ENCODE measurements at regions not wholly inside any gene's neighbourhood (a gene's known extent, or its start where the extent isn't known, plus 50 kb on each side); places are given as distances from the start of the nearest gene placed in this dataset.
"Not testable (repeated sequence)": the region's sequence is repeated elsewhere in the genome, so short reads cannot be mapped to it uniquely, and the experiment has no call there.

GRCh38 chr18:1267021-1267420, 362.4 kb downstream of the ADCYAP1 start:
- in situ Hi-C loops (cut with HindIII; ENCODE audit: low sequenced_read_pairs), result no loop called here

- in situ Hi-C loops (cut with HindIII; ENCODE audit: low sequenced_read_pairs), result no loop called here
Measured at GRCh38 chr18:1270081-1270480, 365.4 kb downstream of the ADCYAP1 start.

GRCh38 chr18:1273469-1273868, 368.8 kb downstream of the ADCYAP1 start:
- in situ Hi-C loops (cut with HindIII; ENCODE audit: low sequenced_read_pairs), result no loop called here

GRCh38 chr18:1292167-1292566, 387.5 kb downstream of the ADCYAP1 start:
- in situ Hi-C loops (cut with HindIII; ENCODE audit: low sequenced_read_pairs), result no loop called here

GRCh38 chr18:1294229-1294628, 389.6 kb downstream of the ADCYAP1 start:
- in situ Hi-C loops (cut with HindIII; ENCODE audit: low sequenced_read_pairs), result no loop called here

GRCh38 chr18:1296237-1296636, 391.6 kb downstream of the ADCYAP1 start:
- in situ Hi-C loops (cut with HindIII; ENCODE audit: low sequenced_read_pairs), result no loop called here

- in situ Hi-C loops (cut with HindIII; ENCODE audit: low sequenced_read_pairs), result no loop called here
Measured at GRCh38 chr18:1302861-1303260, 398.2 kb downstream of the ADCYAP1 start.

GRCh38 chr18:1304392-1304992, 399.8 kb downstream of the ADCYAP1 start:
- in situ Hi-C loops (cut with HindIII; ENCODE audit: low sequenced_read_pairs), result no loop called here

GRCh38 chr18:1306641-1307040, 402.0 kb downstream of the ADCYAP1 start:
- in situ Hi-C loops (cut with HindIII; ENCODE audit: low sequenced_read_pairs), result no loop called here

- in situ Hi-C loops (cut with HindIII; ENCODE audit: low sequenced_read_pairs), result no loop called here
Measured at GRCh38 chr18:1308686-1309085, 404.0 kb downstream of the ADCYAP1 start.

- in situ Hi-C loops (cut with HindIII; ENCODE audit: low sequenced_read_pairs), result no loop called here
Measured at GRCh38 chr18:1311376-1311775, 406.7 kb downstream of the ADCYAP1 start.

GRCh38 chr18:1335345-1335744, 430.7 kb downstream of the ADCYAP1 start:
- in situ Hi-C loops (cut with HindIII; ENCODE audit: low sequenced_read_pairs), result not testable (repeated sequence)

- in situ Hi-C loops (cut with HindIII; ENCODE audit: low sequenced_read_pairs), result no loop called here
Measured at GRCh38 chr18:1350931-1351450, 446.3 kb downstream of the ADCYAP1 start.

- in situ Hi-C loops (cut with HindIII; ENCODE audit: low sequenced_read_pairs), result no loop called here
Measured at GRCh38 chr18:1353025-1353424, 448.4 kb downstream of the ADCYAP1 start.

- in situ Hi-C loops (cut with HindIII; ENCODE audit: low sequenced_read_pairs), result no loop called here
Measured at GRCh38 chr18:1357724-1358123, 453.1 kb downstream of the ADCYAP1 start.

- in situ Hi-C loops (cut with HindIII; ENCODE audit: low sequenced_read_pairs), result no loop called here
Measured at GRCh38 chr18:1361936-1362335, 457.3 kb downstream of the ADCYAP1 start.

GRCh38 chr18:1370552-1370951, 465.9 kb downstream of the ADCYAP1 start:
- in situ Hi-C loops (cut with HindIII; ENCODE audit: low sequenced_read_pairs), result no loop called here

- in situ Hi-C loops (cut with HindIII; ENCODE audit: low sequenced_read_pairs), result no loop called here
Measured at GRCh38 chr18:1371724-1372123, 467.1 kb downstream of the ADCYAP1 start.

GRCh38 chr18:1383465-1383864, 478.8 kb downstream of the ADCYAP1 start:
- in situ Hi-C loops (cut with HindIII; ENCODE audit: low sequenced_read_pairs), result no loop called here

GRCh38 chr18:1388468-1388867, 483.8 kb downstream of the ADCYAP1 start:
- in situ Hi-C loops (cut with HindIII; ENCODE audit: low sequenced_read_pairs), result not testable (repeated sequence)

- in situ Hi-C loops (cut with HindIII; ENCODE audit: low sequenced_read_pairs), result no loop called here
Measured at GRCh38 chr18:1392046-1392445, 487.4 kb downstream of the ADCYAP1 start.

- in situ Hi-C loops (cut with HindIII; ENCODE audit: low sequenced_read_pairs), result no loop called here
Measured at GRCh38 chr18:1392865-1393734, 488.4 kb downstream of the ADCYAP1 start.

Data from endothelial cell of hepatic sinusoid (primary cell).